WTC11 (cell line): ENCODE measurements at regions not wholly inside any gene's neighbourhood (a gene's known extent, or its start where the extent isn't known, plus 50 kb on each side); places are given as distances from the start of the nearest gene placed in this dataset.

ENCODE experiments used
- ATAC-seq: fragments of 200-7000 bp; cut with Tn5 transposase; 2 replicates; pipeline ENCODE4 v1.10.0; 2021; ENCODE audit warnings: mild to moderate bottlenecking, moderate library complexity
- CTCF ChIA-PET: fragments of 300-600 bp; sonication (Branson Sonifier 250); formaldehyde crosslinking; loops from one replicate; lab custom pipeline; 2021; ENCODE audit warnings: antibody characterized with exemption; lab: Charles Lee
- POLR2A ChIA-PET: fragments of 350-600 bp; sonication (Branson Sonifier 250); formaldehyde crosslinking; loops from one replicate; lab custom pipeline; 2021; ENCODE audit warnings: antibody characterized with exemption; lab: Charles Lee
- DNase-seq: peaks from one replicate; pipeline ENCODE4 v3.0.0; 2021; ENCODE audit warnings: low spot score
- H3K27ac Mint-ChIP-seq: 2 replicates; pipeline ENCODE4 v1.8.0; 2021; ENCODE audit warnings: mixed read lengths
- H3K27me3 Mint-ChIP-seq: 2 replicates; pipeline ENCODE4 v1.8.0; 2021; ENCODE audit warnings: low read depth, mild to moderate bottlenecking, moderate library complexity, mixed read lengths
- H3K36me3 Mint-ChIP-seq: 2 replicates; pipeline ENCODE4 v1.8.0; 2021; ENCODE audit warnings: mixed read lengths
- H3K4me1 Mint-ChIP-seq: 2 replicates; pipeline ENCODE4 v1.8.0; 2022; ENCODE audit warnings: mixed read lengths
- H3K4me3 Mint-ChIP-seq: 2 replicates; pipeline ENCODE4 v1.8.0; 2021; ENCODE audit warnings: mild to moderate bottlenecking, moderate library complexity, mixed read lengths
- H3K9me3 Mint-ChIP-seq: 2 replicates; pipeline ENCODE4 v1.8.0; 2021; ENCODE audit warnings: mixed read lengths
- ATF1 ChIP-seq: sonication (generic); formaldehyde crosslinking; IDR thresholded peaks from 2 replicates; pipeline ENCODE4 v1.8.1; 2023; ENCODE audit warnings: mild to moderate bottlenecking, moderate library complexity, missing genetic modification reagents
- CTCF ChIP-seq: fragments of 200-600 bp; IDR thresholded peaks from 2 replicates; pipeline ENCODE4 v1.8.0; 2022; ENCODE audit warnings: antibody characterized with exemption
- E2F5 ChIP-seq: sonication (generic); formaldehyde crosslinking; IDR thresholded peaks from 2 replicates; pipeline ENCODE4 v1.8.1; 2022; ENCODE audit warnings: mild to moderate bottlenecking, moderate library complexity, missing genetic modification reagents
- ETV6 ChIP-seq: sonication (generic); formaldehyde crosslinking; IDR thresholded peaks from 2 replicates; pipeline ENCODE4 v1.8.1; 2022; ENCODE audit warnings: mild to moderate bottlenecking, missing genetic modification reagents
- FOXK1 ChIP-seq: sonication (generic); formaldehyde crosslinking; IDR thresholded peaks from 2 replicates; pipeline ENCODE4 v1.8.0; 2022; ENCODE audit warnings: mild to moderate bottlenecking, moderate library complexity, missing genetic modification reagents
- FOXP1 ChIP-seq: sonication (generic); formaldehyde crosslinking; IDR thresholded peaks from 2 replicates; pipeline ENCODE4 v1.8.0; 2022; ENCODE audit warnings: missing genetic modification reagents, mild to moderate bottlenecking, moderate library complexity, borderline replicate concordance
- GRHL2 ChIP-seq: fragments of 250-450 bp; sonication (Bioruptor Pico); IDR thresholded peaks from 2 replicates; pipeline ENCODE4 v1.8.0; 2022; ENCODE audit warnings: mild to moderate bottlenecking, moderate library complexity; ENCODE audit not compliant: insufficient replicate concordance, severe bottlenecking
- KAT7 ChIP-seq: sonication (generic); formaldehyde crosslinking; IDR thresholded peaks from 2 replicates; pipeline ENCODE4 v1.8.1; 2023; ENCODE audit warnings: missing genetic modification reagents, mild to moderate bottlenecking, borderline replicate concordance
- MYBL2 ChIP-seq: sonication (generic); formaldehyde crosslinking; IDR thresholded peaks from 2 replicates; pipeline ENCODE4 v1.8.1; 2023; ENCODE audit warnings: mild to moderate bottlenecking, moderate library complexity, missing genetic modification reagents
- NFE2L1 ChIP-seq: sonication (generic); formaldehyde crosslinking; IDR thresholded peaks from 2 replicates; pipeline ENCODE4 v1.8.1; 2023; ENCODE audit warnings: missing genetic modification reagents
- NR1H2 ChIP-seq: sonication (generic); formaldehyde crosslinking; IDR thresholded peaks from 2 replicates; pipeline ENCODE4 v1.9.0; 2021; ENCODE audit warnings: mild to moderate bottlenecking, moderate library complexity, missing genetic modification reagents
- NR3C1 ChIP-seq: sonication (generic); formaldehyde crosslinking; conservative IDR thresholded peaks from 2 replicates; pipeline ENCODE4 v1.8.1; 2023; ENCODE audit warnings: low read depth, mild to moderate bottlenecking, missing genetic modification reagents
- PREB ChIP-seq: sonication (generic); formaldehyde crosslinking; IDR thresholded peaks from 2 replicates; pipeline ENCODE4 v1.8.1; 2022; ENCODE audit warnings: mild to moderate bottlenecking, missing genetic modification reagents, moderate library complexity, borderline replicate concordance
- PRRX2 ChIP-seq: fragments of 250-450 bp; sonication (Bioruptor Pico); IDR thresholded peaks from 2 replicates; pipeline ENCODE4 v1.8.0; 2021; ENCODE audit warnings: mild to moderate bottlenecking
- SP1 ChIP-seq: sonication (generic); formaldehyde crosslinking; conservative IDR thresholded peaks from 2 replicates; pipeline ENCODE4 v1.8.1; 2022; ENCODE audit warnings: missing genetic modification reagents
- TEAD4 ChIP-seq: sonication (generic); formaldehyde crosslinking; IDR thresholded peaks from 2 replicates; pipeline ENCODE4 v1.8.0; 2022; ENCODE audit warnings: mild to moderate bottlenecking, missing genetic modification reagents
- ZNF232 ChIP-seq: sonication (generic); formaldehyde crosslinking; IDR thresholded peaks from 2 replicates; pipeline ENCODE4 v1.8.0; 2022; ENCODE audit warnings: mild to moderate bottlenecking, missing genetic modification reagents
- ZNF281 ChIP-seq: sonication (generic); formaldehyde crosslinking; IDR thresholded peaks from 2 replicates; pipeline ENCODE4 v1.8.0; 2023; ENCODE audit warnings: mild to moderate bottlenecking, missing genetic modification reagents
- TF ChIP-seq, protein P1 (sequence below): sonication (generic); formaldehyde crosslinking; IDR thresholded peaks from 2 replicates; pipeline ENCODE4 v1.8.0; 2022; ENCODE audit warnings: mild to moderate bottlenecking, missing genetic modification reagents
- TF ChIP-seq, protein P2 (sequence below): fragments of 250-450 bp; sonication (Bioruptor Pico); conservative IDR thresholded peaks from 2 replicates; pipeline ENCODE4 v1.9.0; 2021; ENCODE audit warnings: mild to moderate bottlenecking

GRCh38 chr3:144235489-144235888, 263.9 kb downstream of the DIPK2A start:
- Mint-ChIP-seq H3K4me3 (no peak overlapping the region), H3K36me3 (no peaks in the 10 kb centered on the region), H3K27me3 (no peaks in the 10 kb centered on the region), H3K4me1 (no peaks in the 10 kb centered on the region), H3K27ac (no peak overlapping the region), H3K9me3 (no peaks in the 10 kb centered on the region)
- DNase-seq (no peak), ATAC-seq (no peak)
- TF ChIP-seq ZNF281: no peak
- TF ChIP-seq ZNF232 (CRISPR knock-in tag): no peak
- no peak for TF ChIP-seq NR3C1 (CRISPR knock-in tag)
- no peak for TF ChIP-seq TEAD4 (CRISPR knock-in tag)
- no peak for TF ChIP-seq ETV6 (CRISPR knock-in tag)
- TF ChIP-seq NR1H2 (CRISPR knock-in tag): no peak
- no peak for TF ChIP-seq KAT7 (CRISPR knock-in tag)
- TF ChIP-seq FOXP1 (CRISPR knock-in tag): no peak
- no peak for TF ChIP-seq PREB (CRISPR knock-in tag)
- TF ChIP-seq, protein P1, sequence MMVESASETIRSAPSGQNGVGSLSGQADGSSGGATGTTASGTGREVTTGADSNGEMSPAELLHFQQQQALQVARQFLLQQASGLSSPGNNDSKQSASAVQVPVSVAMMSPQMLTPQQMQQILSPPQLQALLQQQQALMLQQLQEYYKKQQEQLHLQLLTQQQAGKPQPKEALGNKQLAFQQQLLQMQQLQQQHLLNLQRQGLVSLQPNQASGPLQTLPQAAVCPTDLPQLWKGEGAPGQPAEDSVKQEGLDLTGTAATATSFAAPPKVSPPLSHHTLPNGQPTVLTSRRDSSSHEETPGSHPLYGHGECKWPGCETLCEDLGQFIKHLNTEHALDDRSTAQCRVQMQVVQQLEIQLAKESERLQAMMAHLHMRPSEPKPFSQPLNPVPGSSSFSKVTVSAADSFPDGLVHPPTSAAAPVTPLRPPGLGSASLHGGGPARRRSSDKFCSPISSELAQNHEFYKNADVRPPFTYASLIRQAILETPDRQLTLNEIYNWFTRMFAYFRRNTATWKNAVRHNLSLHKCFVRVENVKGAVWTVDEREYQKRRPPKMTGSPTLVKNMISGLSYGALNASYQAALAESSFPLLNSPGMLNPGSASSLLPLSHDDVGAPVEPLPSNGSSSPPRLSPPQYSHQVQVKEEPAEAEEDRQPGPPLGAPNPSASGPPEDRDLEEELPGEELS (CRISPR knock-in tag): no peak
- TF ChIP-seq, protein P2, sequence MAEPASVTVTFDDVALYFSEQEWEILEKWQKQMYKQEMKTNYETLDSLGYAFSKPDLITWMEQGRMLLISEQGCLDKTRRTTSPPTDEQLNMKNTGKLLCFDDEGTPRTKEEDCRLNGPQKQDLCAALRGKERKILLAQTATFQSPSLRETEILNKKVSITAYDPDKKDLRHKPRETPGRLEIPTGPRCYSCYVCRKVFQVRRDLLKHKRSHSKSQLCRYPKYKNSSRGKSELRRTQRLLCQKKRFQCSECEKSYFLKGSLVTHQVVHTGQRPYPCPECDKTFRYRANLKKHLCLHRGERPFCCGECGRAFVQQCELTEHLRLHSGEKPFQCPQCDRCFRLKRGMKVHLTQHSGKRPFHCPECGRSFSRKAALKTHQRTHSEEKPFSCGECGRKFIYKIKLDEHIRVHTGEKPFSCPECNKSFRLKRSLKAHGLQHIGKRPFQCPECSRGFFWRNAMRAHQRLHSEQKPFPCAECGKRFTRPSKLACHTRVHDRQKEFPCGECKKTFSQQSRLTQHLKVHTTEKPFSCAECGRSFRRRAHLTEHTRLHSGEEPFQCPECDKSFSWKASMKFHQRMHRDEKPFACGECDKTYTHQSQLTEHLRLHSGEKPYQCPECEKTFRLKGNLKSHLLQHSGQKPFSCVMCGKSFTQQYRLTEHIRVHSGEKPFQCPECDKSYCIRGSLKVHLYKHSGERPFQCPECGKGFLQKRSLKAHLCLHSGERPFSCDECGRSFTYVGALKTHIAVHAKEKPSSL (CRISPR knock-in tag): no peak
- no peak for TF ChIP-seq NFE2L1
- TF ChIP-seq SP1 (CRISPR knock-in tag): no peak
- TF ChIP-seq PRRX2 (CRISPR knock-in tag): no peak
- no peak for TF ChIP-seq FOXK1 (CRISPR knock-in tag)
- no peak for TF ChIP-seq GRHL2 (CRISPR knock-in tag)
- no peak for TF ChIP-seq CTCF
- TF ChIP-seq MYBL2: no peak
- no peak for TF ChIP-seq ATF1 (CRISPR knock-in tag)
- TF ChIP-seq E2F5 (CRISPR knock-in tag): no peak
- POLR2A ChIA-PET: no interaction called here
- CTCF ChIA-PET: no interaction called here
